ENCODE measurements at regions not wholly inside any gene's neighbourhood (a gene's known extent, or its start where the extent isn't known, plus 50 kb on each side); places are given as distances from the start of the nearest gene placed in this dataset.

- no peak for DNase-seq (ENCODE audit: low spot score in 2 of 2)
- Histone ChIP-seq H3K27me3 (no peaks in the 10 kb centered on the region), H3K4me1 (no peaks in the 10 kb centered on the region), H3K9me3 (no peaks in the 10 kb centered on the region), H3K4me3 (no peak overlapping the region), H3K36me3 (no peaks in the 10 kb centered on the region), H3K27ac (no peak overlapping the region)
- TF ChIP-seq CTCF (IDR thresholded peaks at IDR 0.05) = no peak
- TF ChIP-seq POLR2A (IDR thresholded peaks at IDR 0.05) = no peak
- TF ChIP-seq POLR2AphosphoS5 (IDR thresholded peaks at IDR 0.05) = no peak
- no peak for TF ChIP-seq EP300 (IDR thresholded peaks at IDR 0.05)
- WGBS = 88% methylated on average over 1 of the region's 1 CpG
Measured at GRCh38 chr7:42405782-42406181, 168.8 kb upstream of the GLI3 start.

- H3K27me3 ChIP-seq = no peaks in the 10 kb centered on the region
- 83% methylated on average over 1 of the region's 1 CpG for WGBS
- no peaks in the 10 kb centered on the region for H3K9me3 ChIP-seq
- DNase-seq (ENCODE audit: low spot score in 2 of 2) = no peak
- TF ChIP-seq CTCF (IDR thresholded peaks at IDR 0.05) (no peak), EP300 (IDR thresholded peaks at IDR 0.05) (no peak), POLR2AphosphoS5 (IDR thresholded peaks at IDR 0.05) (no peak), POLR2A (IDR thresholded peaks at IDR 0.05) (no peak)
- no peak overlapping the region for H3K27ac ChIP-seq
- no peak overlapping the region for H3K4me3 ChIP-seq
- no peaks in the 10 kb centered on the region for H3K36me3 ChIP-seq
- no peaks in the 10 kb centered on the region for H3K4me1 ChIP-seq
Measured at GRCh38 chr7:42403831-42404230, 166.8 kb upstream of the GLI3 start.

GRCh38 chr7:42400961-42401360, 164.0 kb upstream of the GLI3 start:
- 58% methylated on average over 7 of the region's 7 CpGs for WGBS
- TF ChIP-seq POLR2AphosphoS5 (IDR thresholded peaks at IDR 0.05) = no peak
- TF ChIP-seq POLR2A (IDR thresholded peaks at IDR 0.05) = no peak
- no peak for TF ChIP-seq EP300 (IDR thresholded peaks at IDR 0.05)
- TF ChIP-seq CTCF (IDR thresholded peaks at IDR 0.05) = no peak
- no peaks in the 10 kb centered on the region for H3K4me1 ChIP-seq
- H3K27me3 ChIP-seq = no peaks in the 10 kb centered on the region
- H3K4me3 ChIP-seq = no peak overlapping the region
- no peak overlapping the region for H3K27ac ChIP-seq
- H3K36me3 ChIP-seq = no peaks in the 10 kb centered on the region
- no peak for DNase-seq (ENCODE audit: low spot score in 2 of 2)
- H3K9me3 ChIP-seq = no peaks in the 10 kb centered on the region

GRCh38 chr7:42400211-42400772, 163.3 kb upstream of the GLI3 start:
- WGBS = 91% methylated on average over 4 of the region's 4 CpGs
- TF ChIP-seq EP300 (IDR thresholded peaks at IDR 0.05) = no peak
- TF ChIP-seq POLR2A (IDR thresholded peaks at IDR 0.05) = no peak
- TF ChIP-seq CTCF (IDR thresholded peaks at IDR 0.05) = no peak
- TF ChIP-seq POLR2AphosphoS5 (IDR thresholded peaks at IDR 0.05) = no peak
- no peak overlapping the region for H3K4me3 ChIP-seq
- no peaks in the 10 kb centered on the region for H3K27me3 ChIP-seq
- H3K27ac ChIP-seq = no peak overlapping the region
- DNase-seq (ENCODE audit: low spot score in 2 of 2) = no peak
- no peaks in the 10 kb centered on the region for H3K4me1 ChIP-seq
- H3K36me3 ChIP-seq = no peaks in the 10 kb centered on the region
- H3K9me3 ChIP-seq = no peaks in the 10 kb centered on the region

GRCh38 chr7:42395607-42396006, 158.6 kb upstream of the GLI3 start:
- no peaks in the 10 kb centered on the region for H3K27me3 ChIP-seq
- DNase-seq (ENCODE audit: low spot score in 2 of 2) = no peak
- no peak overlapping the region for H3K27ac ChIP-seq
- H3K4me3 ChIP-seq = no peak overlapping the region
- TF ChIP-seq POLR2AphosphoS5 (IDR thresholded peaks at IDR 0.05) = no peak
- no peak for TF ChIP-seq CTCF (IDR thresholded peaks at IDR 0.05)
- no peak for TF ChIP-seq EP300 (IDR thresholded peaks at IDR 0.05)
- no peak for TF ChIP-seq POLR2A (IDR thresholded peaks at IDR 0.05)
- no peaks in the 10 kb centered on the region for H3K4me1 ChIP-seq
- H3K36me3 ChIP-seq = no peaks in the 10 kb centered on the region
- no peaks in the 10 kb centered on the region for H3K9me3 ChIP-seq

All from suprapubic skin (tissue), 4 donors.